GM12872 (cell line): ENCODE measurements at regions not wholly inside any gene's neighbourhood (a gene's known extent, or its start where the extent isn't known, plus 50 kb on each side); places are given as distances from the start of the nearest gene placed in this dataset.

ENCODE experiments used
- CTCF ChIP-seq: IDR thresholded peaks from 3 replicates; pipeline ENCODE4 v1.5.1; 2011; ENCODE audit warnings: low read depth, mild to moderate bottlenecking, low read length, moderate library complexity; ENCODE audit not compliant: insufficient read depth

GRCh38 chr18:29311580-29311979 lies 1134.7 kb upstream of the CDH2 start:
- TF ChIP-seq CTCF, result no peak

DNA sequence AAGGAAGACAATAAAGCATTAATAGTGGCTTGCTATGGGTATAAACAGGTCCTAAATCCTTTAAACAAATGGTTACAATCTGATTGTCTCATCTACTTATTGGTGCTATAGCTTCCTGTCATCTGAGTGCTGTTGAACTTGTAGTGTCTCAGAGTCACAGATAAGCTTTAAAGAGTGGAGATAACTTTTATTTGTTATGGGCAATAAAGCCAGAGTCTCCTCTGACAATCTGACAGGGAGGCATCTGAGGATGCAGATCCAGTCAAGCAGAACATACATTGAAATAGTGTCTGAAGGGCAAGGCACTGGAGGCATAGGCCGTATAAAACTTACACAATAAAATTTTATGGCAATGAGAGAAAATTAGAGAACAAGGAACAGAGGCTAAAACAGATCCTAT lies 1132.4 kb upstream of the CDH2 start:
- TF ChIP-seq CTCF, result no peak

DNA sequence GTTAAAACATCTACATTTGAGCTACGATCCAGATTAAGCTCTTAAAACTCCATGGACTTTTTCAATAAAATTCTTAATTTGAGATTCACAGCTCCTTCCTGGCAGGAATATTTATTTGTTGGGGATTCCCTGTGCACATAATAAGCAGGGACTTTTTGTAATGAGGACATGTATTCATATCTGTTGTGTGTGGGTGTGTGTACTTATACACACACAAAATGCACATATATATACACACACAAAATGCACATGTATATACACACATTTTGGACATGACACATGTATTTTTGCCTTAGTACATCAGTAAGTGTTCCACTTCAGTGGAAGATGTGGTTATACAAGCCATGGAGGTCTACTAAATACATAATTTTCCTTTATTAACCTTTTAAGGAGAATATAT lies 1131.1 kb upstream of the CDH2 start:
- TF ChIP-seq CTCF, result no peak

- no peak for TF ChIP-seq CTCF
Measured at GRCh38 chr18:29307231-29307630, 1130.3 kb upstream of the CDH2 start.

DNA sequence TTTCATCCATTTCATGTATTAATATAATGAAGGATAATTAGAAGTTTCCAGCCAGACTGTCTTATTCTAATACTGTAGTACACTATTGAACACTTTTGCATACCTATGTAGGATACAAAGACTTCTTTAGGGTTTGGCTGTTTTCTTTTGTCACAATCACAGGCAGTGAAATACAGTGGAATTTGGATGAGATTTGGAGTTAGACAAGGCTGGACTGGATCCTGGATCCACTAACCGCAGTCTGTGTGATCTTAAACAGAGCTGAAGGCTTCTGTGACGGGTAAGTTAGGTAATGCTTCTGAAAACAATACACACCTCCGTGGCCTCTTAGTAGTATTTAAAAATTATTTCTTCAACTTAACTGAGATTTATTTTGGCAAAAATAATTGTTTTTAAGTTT lies 1128.6 kb upstream of the CDH2 start:
- no peak for TF ChIP-seq CTCF

DNA sequence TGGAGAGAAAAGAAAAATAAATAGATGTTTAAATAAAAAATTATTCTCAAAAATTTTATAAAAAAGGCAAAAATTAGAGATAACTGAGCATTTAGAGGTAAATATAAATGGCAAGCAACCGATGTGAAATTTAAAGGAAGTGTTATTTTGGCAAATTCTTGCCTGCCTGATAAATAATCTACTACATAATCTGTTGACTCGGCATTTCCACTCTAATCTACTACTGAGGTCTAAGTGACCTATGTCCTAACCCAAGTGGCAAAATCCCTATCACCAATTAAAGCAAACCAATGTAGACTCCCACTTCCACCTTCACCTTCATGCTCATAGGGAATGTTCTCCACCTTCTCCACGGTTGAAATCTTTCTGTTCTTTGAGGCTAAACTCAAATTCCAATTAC lies 1124.1 kb upstream of the CDH2 start:
- no peak for TF ChIP-seq CTCF

DNA sequence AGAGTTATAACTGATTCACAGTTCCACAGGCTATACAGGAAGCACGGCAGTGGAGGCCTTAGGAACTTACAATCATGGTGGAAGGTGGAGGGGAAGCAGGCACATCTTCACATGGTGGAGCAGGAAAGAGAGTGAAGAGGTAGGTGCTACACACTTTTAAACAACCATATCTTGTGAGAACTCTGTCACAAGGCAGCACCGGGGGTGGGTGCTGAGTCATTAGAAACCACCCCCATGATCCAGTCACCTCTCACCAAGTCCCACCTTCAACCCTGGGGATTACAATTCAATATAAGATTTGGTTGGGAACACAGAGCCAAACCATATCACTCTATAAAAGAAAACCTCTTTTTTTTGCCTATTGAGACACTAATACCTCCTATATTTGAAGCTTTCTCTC lies 1108.5 kb upstream of the CDH2 start:
- TF ChIP-seq CTCF, result no peak

GRCh38 chr18:29271501-29271900 lies 1094.6 kb upstream of the CDH2 start:
- TF ChIP-seq CTCF, result no peak
